Smooth muscle cell (in vitro differentiated cells): ENCODE measurements at regions not wholly inside any gene's neighbourhood (a gene's known extent, or its start where the extent isn't known, plus 50 kb on each side); places are given as distances from the start of the nearest gene placed in this dataset.

ENCODE experiments used
- DNase-seq: peaks from one replicate; lab custom pipeline; 2025; ENCODE audit not compliant: unreplicated experiment; lab: John Stamatoyannopoulos, UW
- H2AFZ ChIP-seq: fragments of 200-600 bp; sonication (generic); 2 replicates; pipeline ENCODE4 v1.6.0; 2016; ENCODE audit warnings: antibody characterized with exemption, low read depth, mild to moderate bottlenecking
- H3F3A ChIP-seq: fragments of 200-600 bp; sonication (generic); 2 replicates; pipeline ENCODE4 v1.6.0; 2017; ENCODE audit warnings: antibody characterized with exemption, low read depth
- H3K27ac ChIP-seq: fragments of 200-600 bp; sonication (generic); 2 replicates; pipeline ENCODE4 v1.5.1; 2016; ENCODE audit warnings: low read depth, mild to moderate bottlenecking
- H3K27me3 ChIP-seq: fragments of 200-600 bp; sonication (generic); 2 replicates; pipeline ENCODE4 v1.6.1; 2016; ENCODE audit warnings: low read depth, mild to moderate bottlenecking
- H3K36me3 ChIP-seq: fragments of 200-600 bp; sonication (generic); 2 replicates; pipeline ENCODE4 v1.5.1; 2016; ENCODE audit warnings: low read depth
- H3K4me1 ChIP-seq: fragments of 200-600 bp; sonication (generic); 2 replicates; pipeline ENCODE4 v1.5.1; 2016; ENCODE audit warnings: low read depth
- H3K4me2 ChIP-seq: fragments of 200-600 bp; sonication (generic); 2 replicates; pipeline ENCODE4 v1.6.0; 2016; ENCODE audit warnings: mild to moderate bottlenecking
- H3K4me3 ChIP-seq: fragments of 200-600 bp; sonication (generic); 2 replicates; pipeline ENCODE4 v1.5.1; 2016; ENCODE audit warnings: mild to moderate bottlenecking
- H3K79me2 ChIP-seq: fragments of 200-600 bp; sonication (generic); 2 replicates; pipeline ENCODE4 v1.6.0; 2016; ENCODE audit warnings: low read depth, mild to moderate bottlenecking
- H3K9ac ChIP-seq: fragments of 200-600 bp; sonication (generic); 2 replicates; pipeline ENCODE4 v1.6.0; 2016; ENCODE audit warnings: low read depth
- H3K9me3 ChIP-seq: fragments of 200-600 bp; sonication (generic); replicated peaks from 2 replicates; pipeline ENCODE4 v1.5.1; 2016; ENCODE audit warnings: low read depth
- H4K20me1 ChIP-seq: fragments of 200-600 bp; sonication (generic); 2 replicates; pipeline ENCODE4 v1.6.0; 2016; ENCODE audit warnings: low read depth
- WGBS: methylation state at CpG from one replicate; pipeline ENCODE4 v1.1.7; 2016; ENCODE audit warnings: low lambda C conversion rate; 5-methylcytosine and 5-hydroxymethylcytosine counted together
- TF ChIP-seq, protein P1 (sequence below): fragments of 200-600 bp; sonication (generic); IDR thresholded peaks from 2 replicates; pipeline ENCODE4 v1.5.1; 2017; ENCODE audit warnings: borderline replicate concordance, mild to moderate bottlenecking, antibody characterized with exemption; ENCODE audit not compliant: insufficient read depth, poor library complexity, severe bottlenecking

DNA sequence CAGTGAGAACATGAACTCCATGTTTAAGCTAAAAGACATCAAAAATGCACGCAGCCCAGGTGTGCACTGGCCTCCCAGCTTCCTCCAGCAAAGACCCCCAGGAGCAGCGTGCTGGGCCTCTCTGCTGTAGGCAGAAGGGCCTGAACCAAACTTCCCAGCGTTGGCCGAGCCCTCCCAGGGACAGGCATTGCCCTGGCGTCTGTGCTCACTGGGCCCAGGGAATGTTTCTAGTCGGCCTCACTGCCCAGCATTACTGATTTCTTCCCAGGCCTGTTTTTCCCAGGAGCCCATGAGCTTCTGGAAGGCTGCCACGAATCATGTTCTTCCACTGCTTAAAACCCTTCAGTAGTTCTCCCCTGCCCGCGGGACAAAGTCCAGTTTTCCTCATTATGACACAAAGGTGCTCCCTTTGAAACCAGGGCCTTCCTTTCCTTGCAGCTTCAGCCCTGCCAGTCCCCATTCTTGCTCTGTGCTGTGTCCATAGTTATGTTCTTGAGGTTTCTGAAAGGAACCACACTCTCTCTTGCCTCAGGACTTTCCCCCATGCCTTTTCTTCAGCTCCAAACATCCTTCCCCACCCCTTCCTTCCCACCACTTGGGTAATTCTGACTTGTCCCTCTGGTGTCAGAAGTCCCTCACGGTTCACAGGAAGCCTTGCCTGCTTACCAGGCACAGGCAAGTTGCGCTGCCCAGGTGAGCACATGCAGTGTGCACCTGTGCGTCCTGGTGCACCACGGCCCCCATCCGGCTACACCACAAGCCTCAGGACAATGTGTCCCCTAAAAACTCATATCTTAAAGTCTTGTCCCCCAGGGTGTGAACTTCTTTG is 93.4 kb upstream of the ENPP6 start:
- H3F3A ChIP-seq: no peaks in the 10 kb centered on the region
- H3K27ac ChIP-seq: no peak overlapping the region
- no peaks in the 10 kb centered on the region for H3K9me3 ChIP-seq
- H3K27me3 ChIP-seq: no peaks in the 10 kb centered on the region
- no peaks in the 10 kb centered on the region for H3K36me3 ChIP-seq
- no peak overlapping the region for H3K4me3 ChIP-seq
- H4K20me1 ChIP-seq: no peaks in the 10 kb centered on the region
- 95% methylated on average over 14 of the region's 14 CpGs for whole genome bisulfite sequencing
- no peak overlapping the region for H3K4me2 ChIP-seq
- no peak overlapping the region for H2AFZ ChIP-seq
- DNase-seq: no peak
- H3K9ac ChIP-seq: no peak overlapping the region
- no peaks in the 10 kb centered on the region for H3K4me1 ChIP-seq
- TF ChIP-seq, protein P1, sequence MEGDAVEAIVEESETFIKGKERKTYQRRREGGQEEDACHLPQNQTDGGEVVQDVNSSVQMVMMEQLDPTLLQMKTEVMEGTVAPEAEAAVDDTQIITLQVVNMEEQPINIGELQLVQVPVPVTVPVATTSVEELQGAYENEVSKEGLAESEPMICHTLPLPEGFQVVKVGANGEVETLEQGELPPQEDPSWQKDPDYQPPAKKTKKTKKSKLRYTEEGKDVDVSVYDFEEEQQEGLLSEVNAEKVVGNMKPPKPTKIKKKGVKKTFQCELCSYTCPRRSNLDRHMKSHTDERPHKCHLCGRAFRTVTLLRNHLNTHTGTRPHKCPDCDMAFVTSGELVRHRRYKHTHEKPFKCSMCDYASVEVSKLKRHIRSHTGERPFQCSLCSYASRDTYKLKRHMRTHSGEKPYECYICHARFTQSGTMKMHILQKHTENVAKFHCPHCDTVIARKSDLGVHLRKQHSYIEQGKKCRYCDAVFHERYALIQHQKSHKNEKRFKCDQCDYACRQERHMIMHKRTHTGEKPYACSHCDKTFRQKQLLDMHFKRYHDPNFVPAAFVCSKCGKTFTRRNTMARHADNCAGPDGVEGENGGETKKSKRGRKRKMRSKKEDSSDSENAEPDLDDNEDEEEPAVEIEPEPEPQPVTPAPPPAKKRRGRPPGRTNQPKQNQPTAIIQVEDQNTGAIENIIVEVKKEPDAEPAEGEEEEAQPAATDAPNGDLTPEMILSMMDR: no peak
- H3K79me2 ChIP-seq: no peaks in the 10 kb centered on the region

DNA sequence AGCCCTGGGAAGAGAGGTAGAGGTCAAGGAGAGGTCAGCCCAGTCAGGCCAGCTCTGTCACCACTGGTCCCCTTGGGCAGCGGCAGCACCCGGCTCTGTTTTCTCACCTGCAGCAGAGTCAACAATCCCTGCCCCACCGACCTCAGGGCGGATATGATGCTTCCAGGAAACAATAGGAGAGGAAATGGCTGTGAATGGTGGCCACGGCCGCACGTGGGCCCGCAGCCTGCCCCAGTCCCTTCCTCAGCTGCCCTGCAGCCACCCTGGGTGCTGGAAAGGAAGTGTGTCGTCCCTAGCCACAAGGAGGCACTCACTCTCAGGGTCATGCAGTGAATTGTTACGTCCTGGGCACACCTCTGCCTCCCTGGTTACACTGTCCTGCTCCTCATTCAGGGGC is 92.5 kb upstream of the ENPP6 start:
- Histone ChIP-seq H3K4me3 (no peak overlapping the region), H3K4me2 (no peak overlapping the region), H3F3A (no peaks in the 10 kb centered on the region), H3K4me1 (no peaks in the 10 kb centered on the region), H3K36me3 (no peaks in the 10 kb centered on the region), H3K27me3 (no peaks in the 10 kb centered on the region), H2AFZ (no peak overlapping the region), H3K9me3 (no peaks in the 10 kb centered on the region), H3K27ac (no peak overlapping the region), H3K9ac (no peak overlapping the region), H3K79me2 (no peaks in the 10 kb centered on the region), H4K20me1 (no peaks in the 10 kb centered on the region)
- no peak for DNase-seq
- WGBS: 92% methylated on average over 10 of the region's 10 CpGs
- TF ChIP-seq, protein P1: no peak

DNA sequence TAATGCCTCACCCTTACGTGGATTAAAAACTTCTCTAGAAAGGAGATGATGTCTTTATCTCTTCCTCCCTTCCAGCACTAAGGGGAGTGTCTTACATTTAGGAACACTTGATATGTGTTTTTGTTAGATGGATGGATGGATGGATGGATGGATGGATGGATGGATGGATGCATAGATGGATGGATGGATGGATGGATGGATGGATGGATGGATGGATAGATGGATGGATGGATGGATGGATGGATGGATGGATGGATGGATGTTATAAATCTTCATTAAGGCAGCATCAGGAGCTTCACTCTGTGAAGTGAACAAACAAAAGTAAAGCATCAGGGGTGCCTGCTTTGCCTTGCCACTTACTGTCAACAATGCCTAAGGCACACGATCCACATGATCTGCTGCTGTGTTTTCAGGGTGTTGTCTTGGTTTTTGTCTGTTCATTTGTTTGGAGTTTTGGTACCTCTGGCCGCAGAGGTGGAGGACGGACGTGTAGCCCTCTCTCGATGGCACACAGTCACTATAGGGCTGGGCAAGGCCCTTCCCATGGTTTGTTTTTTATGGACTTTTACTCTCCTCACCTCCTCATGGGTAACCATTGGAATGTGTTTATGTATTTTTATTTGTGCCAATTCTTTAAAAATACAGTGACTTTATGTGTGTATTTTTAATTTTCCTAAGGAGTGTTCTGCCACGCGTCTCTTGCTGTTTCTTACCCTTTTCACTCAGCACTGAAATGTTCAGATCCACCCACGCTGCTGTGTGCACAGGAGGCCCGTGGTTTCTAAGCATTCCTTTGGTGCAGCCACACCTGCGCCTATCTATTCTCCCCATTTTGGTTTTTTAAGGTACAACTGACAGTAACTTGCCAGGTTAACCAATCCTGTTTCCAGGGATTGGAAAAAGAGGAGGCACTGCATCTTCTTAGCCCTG is 91.8 kb upstream of the ENPP6 start:
- TF ChIP-seq, protein P1: no peak
- Histone ChIP-seq H3K27ac (no peak overlapping the region), H4K20me1 (no peaks in the 10 kb centered on the region), H3F3A (no peaks in the 10 kb centered on the region), H3K27me3 (no peaks in the 10 kb centered on the region), H3K36me3 (no peaks in the 10 kb centered on the region), H3K4me1 (no peaks in the 10 kb centered on the region), H3K79me2 (no peaks in the 10 kb centered on the region), H3K4me2 (no peak overlapping the region), H3K4me3 (no peak overlapping the region), H3K9ac (no peak overlapping the region), H2AFZ (no peak overlapping the region), H3K9me3 (no peaks in the 10 kb centered on the region)
- DNase-seq: no peak
- WGBS: 88% methylated on average over 11 of the region's 11 CpGs
